Kidney (tissue), 13 donors: ENCODE measurements at regions not wholly inside any gene's neighbourhood (a gene's known extent, or its start where the extent isn't known, plus 50 kb on each side); places are given as distances from the start of the nearest gene placed in this dataset.
"Not testable (repeated sequence)": the region's sequence is repeated elsewhere in the genome, so short reads cannot be mapped to it uniquely, and the experiment has no call there.

ENCODE experiments used
- DNase-seq, 5 donors: peaks; one replicate each; pipeline ENCODE4 v3.0.0-alpha.2; 2013 to 2020
- FAIRE-seq: peaks from 2 replicates; lab custom pipeline; 2012; peaks lifted over from hg19 to GRCh38; lab: Jason Lieb, UNC
- H3K27ac ChIP-seq, 2 donors: one replicate each; pipeline ENCODE4 v1.7.0; 2013; ENCODE audit warnings: low read depth in 2 of 2, low read length in 2 of 2, inconsistent platforms in 1 of 2
- H3K27me3 ChIP-seq: one replicate; pipeline ENCODE4 v1.7.1; 2013; ENCODE audit warnings: low read length, inconsistent platforms; ENCODE audit not compliant: control insufficient read depth, insufficient read depth
- H3K36me3 ChIP-seq, 3 donors: one replicate each; pipeline versions ENCODE4 v1.7.0 to v1.7.1; 2013; ENCODE audit warnings: low read length in 3 of 3, control low read depth in 1 of 3, inconsistent platforms in 1 of 3; ENCODE audit not compliant: insufficient read depth in 3 of 3, control insufficient read depth in 2 of 3
- H3K4me1 ChIP-seq, 3 donors: one replicate each; pipeline versions ENCODE4 v1.7.0 to v1.7.1; 2013; ENCODE audit warnings: low read length in 3 of 3, inconsistent platforms in 1 of 3, low read depth in 1 of 3; ENCODE audit not compliant: control insufficient read depth in 2 of 3, insufficient read depth in 2 of 3
- H3K4me3 ChIP-seq, 3 donors: one replicate each; pipeline versions ENCODE4 v1.7.0 to v1.8.1; 2013; ENCODE audit warnings: low read length in 3 of 3, control low read depth in 1 of 3, inconsistent platforms in 1 of 3
- H3K9ac ChIP-seq, 3 donors: one replicate each; pipeline versions ENCODE4 v1.7.0 to v1.7.1; 2013; ENCODE audit warnings: low read length in 3 of 3, control low read depth in 1 of 3, inconsistent platforms in 1 of 3
- H3K9me3 ChIP-seq, 3 donors: one replicate each; pipeline versions ENCODE4 v1.7.0 to v1.7.1; 2013; ENCODE audit warnings: low read length in 3 of 3, control low read depth in 1 of 3, inconsistent platforms in 1 of 3; ENCODE audit not compliant: control insufficient read depth in 2 of 3, insufficient read depth in 1 of 3
- intact Hi-C: fragments of 100-400 bp; cut with DNase I; formaldehyde crosslinking; loops from one replicate; pipeline ENCODE4 v1.11.1; 2022
- TF ChIP-seq, protein P1 (sequence below): IDR thresholded peaks from 3 replicates; pipeline ENCODE4 v1.5.1; 2012; ENCODE audit warnings: mild to moderate bottlenecking, moderate library complexity, borderline replicate concordance; ENCODE audit not compliant: insufficient read depth; ENCODE audit errors: extremely low read depth
- donor health status: control.
- donor health status: control.
- donor health status: control.
- donor health status: control.
- donor health status: control.
- donor health status: DM: yes; HTN: yes; CAD: no.
- donor health status: Normal renal cell carcinoma (clear cell type).

DNA sequence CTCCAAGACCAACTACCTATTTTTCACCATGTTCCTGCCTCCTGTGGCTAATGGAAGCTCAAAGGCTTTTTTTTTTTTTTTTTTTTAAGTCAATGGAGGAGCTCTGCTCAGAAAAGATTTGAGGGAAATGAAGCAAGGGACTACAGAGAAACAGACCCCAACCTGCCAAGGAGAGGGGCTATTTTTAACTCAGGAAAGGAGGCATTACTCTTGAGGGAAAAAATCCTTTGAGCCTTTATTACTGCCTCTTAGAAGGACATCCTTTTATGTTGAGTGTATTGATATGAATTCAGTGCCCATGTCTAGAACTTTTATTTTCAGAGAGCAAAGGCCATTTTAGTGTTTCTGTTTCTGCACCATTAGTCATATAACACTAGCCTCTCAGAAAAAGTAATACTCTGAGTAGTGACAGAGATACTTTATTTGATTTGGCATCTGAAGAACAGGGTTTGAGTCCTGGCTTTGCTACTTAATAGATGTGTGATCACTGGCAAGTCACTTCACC is 68.1 kb upstream of the PCDH8 start:
- FAIRE-seq = no peak
- TF ChIP-seq, protein P1, sequence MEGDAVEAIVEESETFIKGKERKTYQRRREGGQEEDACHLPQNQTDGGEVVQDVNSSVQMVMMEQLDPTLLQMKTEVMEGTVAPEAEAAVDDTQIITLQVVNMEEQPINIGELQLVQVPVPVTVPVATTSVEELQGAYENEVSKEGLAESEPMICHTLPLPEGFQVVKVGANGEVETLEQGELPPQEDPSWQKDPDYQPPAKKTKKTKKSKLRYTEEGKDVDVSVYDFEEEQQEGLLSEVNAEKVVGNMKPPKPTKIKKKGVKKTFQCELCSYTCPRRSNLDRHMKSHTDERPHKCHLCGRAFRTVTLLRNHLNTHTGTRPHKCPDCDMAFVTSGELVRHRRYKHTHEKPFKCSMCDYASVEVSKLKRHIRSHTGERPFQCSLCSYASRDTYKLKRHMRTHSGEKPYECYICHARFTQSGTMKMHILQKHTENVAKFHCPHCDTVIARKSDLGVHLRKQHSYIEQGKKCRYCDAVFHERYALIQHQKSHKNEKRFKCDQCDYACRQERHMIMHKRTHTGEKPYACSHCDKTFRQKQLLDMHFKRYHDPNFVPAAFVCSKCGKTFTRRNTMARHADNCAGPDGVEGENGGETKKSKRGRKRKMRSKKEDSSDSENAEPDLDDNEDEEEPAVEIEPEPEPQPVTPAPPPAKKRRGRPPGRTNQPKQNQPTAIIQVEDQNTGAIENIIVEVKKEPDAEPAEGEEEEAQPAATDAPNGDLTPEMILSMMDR = no peak
- H3K36me3 ChIP-seq = no peaks in the 10 kb centered on the region
- DNase-seq = no peak
- H3K4me1 ChIP-seq = no peaks in the 10 kb centered on the region
- H3K27ac ChIP-seq = no peak overlapping the region
- H3K9me3 ChIP-seq = no peaks in the 10 kb centered on the region
- H3K4me3 ChIP-seq = no peak overlapping the region
- intact Hi-C loops = no loop called here
- no peaks in the 10 kb centered on the region for H3K27me3 ChIP-seq
- no peak overlapping the region for H3K9ac ChIP-seq

DNA sequence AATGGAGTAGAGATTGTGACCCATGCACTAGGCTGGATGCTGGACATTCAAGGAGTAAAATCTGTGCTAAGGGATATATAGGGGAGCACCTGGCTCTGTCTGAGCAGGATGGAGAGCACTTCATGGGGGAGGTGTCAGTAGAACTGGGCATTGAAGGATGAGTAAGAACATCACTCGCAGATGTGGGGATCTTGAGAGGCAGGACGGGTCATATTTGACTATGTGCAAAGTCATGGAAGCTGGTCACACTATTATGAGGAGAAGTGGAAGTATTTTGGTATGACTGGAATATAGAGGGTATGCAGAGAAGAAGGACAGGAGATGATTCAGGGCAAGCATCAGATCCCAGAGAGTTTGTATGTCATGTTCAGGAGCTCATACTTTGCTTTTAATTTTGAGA is 62.9 kb upstream of the PCDH8 start:
- H3K4me3 ChIP-seq = no peak overlapping the region
- H3K4me1 ChIP-seq = no peaks in the 10 kb centered on the region
- no peak overlapping the region for H3K27ac ChIP-seq
- TF ChIP-seq, protein P1 = no peak
- no peaks in the 10 kb centered on the region for H3K9me3 ChIP-seq
- H3K9ac ChIP-seq = no peak overlapping the region
- DNase-seq = no peak
- no peak for FAIRE-seq
- intact Hi-C loops = no loop called here
- no peaks in the 10 kb centered on the region for H3K27me3 ChIP-seq
- H3K36me3 ChIP-seq = no peaks in the 10 kb centered on the region

DNA sequence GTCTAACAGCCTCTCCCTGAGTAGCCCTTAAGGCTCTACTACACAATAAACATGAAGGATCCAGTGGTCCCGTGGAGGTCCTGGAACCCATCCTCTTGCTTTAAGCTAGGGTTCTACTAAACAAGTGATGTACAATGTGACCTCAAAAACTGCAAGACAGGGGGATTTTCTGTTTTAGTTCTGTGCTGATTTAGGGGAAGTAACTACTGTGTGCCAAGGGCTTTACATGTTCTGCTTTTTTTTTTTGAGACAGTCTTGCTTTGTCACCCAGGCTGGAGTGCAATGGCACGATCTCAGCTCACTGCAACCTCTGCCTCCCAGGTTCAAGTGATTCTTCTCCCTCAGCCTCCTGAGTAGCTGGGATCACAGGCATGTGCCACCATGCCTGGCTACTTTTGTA is 61.9 kb upstream of the PCDH8 start:
- H3K36me3 ChIP-seq, intact Hi-C loops, FAIRE-seq, H3K27ac ChIP-seq, DNase-seq, H3K9me3 ChIP-seq, H3K9ac ChIP-seq, H3K4me1 ChIP-seq, H3K27me3 ChIP-seq, H3K4me3 ChIP-seq: not testable (repeated sequence)

DNA sequence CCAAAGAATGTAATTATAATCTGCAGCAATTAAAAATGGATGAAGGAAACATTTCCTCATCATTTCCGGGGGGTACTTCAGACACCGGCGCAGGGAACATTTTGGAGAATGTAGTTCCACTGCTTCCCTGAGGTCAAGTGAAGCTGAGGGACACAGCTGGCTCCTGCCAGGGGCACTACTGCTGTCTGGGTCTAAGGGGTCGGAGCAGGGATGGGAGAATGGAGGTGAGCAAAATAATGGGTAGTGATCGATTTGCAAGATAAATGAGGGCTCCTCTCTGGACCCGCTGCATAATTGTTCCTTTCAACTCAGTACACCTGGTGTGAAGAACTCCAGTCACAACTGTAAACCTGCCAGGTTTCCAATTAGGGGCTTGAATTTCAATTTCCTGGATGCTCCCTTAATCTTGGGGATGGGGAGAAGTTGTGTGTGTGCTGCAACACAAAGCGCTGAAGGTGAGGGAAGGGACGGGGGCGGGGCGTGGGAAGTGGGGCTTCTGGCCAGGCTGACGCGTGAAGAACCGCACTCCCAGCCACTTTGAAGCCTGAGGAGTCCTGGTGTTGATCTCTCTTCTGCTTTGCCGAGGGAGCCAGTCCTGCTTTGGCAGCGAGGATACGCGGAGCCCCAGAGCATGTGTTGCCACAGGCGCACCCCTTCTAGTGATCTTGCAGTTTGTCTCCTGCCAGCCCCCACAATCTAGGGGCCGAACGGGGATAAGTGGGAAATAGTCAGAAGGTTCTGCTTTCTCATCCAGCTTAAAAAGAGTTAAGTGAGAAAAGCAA is 57.9 kb upstream of the PCDH8 start:
- H3K4me1 ChIP-seq = no peaks in the 10 kb centered on the region
- H3K4me3 ChIP-seq = no peak overlapping the region
- no peaks in the 10 kb centered on the region for H3K36me3 ChIP-seq
- no peaks in the 10 kb centered on the region for H3K27me3 ChIP-seq
- H3K9ac ChIP-seq = no peak overlapping the region
- DNase-seq = no peak
- intact Hi-C loops = no loop called here
- no peaks in the 10 kb centered on the region for H3K9me3 ChIP-seq
- TF ChIP-seq, protein P1 = no peak
- FAIRE-seq = no peak
- no peak overlapping the region for H3K27ac ChIP-seq
